GM12878 (cell line): ENCODE measurements at regions not wholly inside any gene's neighbourhood (a gene's known extent, or its start where the extent isn't known, plus 50 kb on each side); places are given as distances from the start of the nearest gene placed in this dataset.

Experiments
- ATAC-seq: fragments of 200-7000 bp; cut with Tn5 transposase; 3 replicates; pipeline ENCODE4 v1.9.1; 2020; ENCODE audit warnings: mild to moderate bottlenecking, moderate library complexity
- BruUV-seq: library from RNA; stranded (reverse); fragments of 400-500 nt; replicated peaks from 2 replicates; lab custom pipeline; 2021; lab: Mats Ljungman, UMichigan
- CTCF ChIA-PET: fragments of 300-600 bp; sonication (Branson Sonifier 250); formaldehyde crosslinking; extraction: SDS; loops from one replicate; lab custom pipeline; 2021; ENCODE audit warnings: inconsistent platforms; lab: Yijun Ruan, JAX
- POLR2A ChIA-PET: fragments of 350-600 bp; formaldehyde crosslinking; extraction: SDS; loops from one replicate; lab custom pipeline; 2021; ENCODE audit warnings: inconsistent platforms; lab: Charles Lee
- RAD21 ChIA-PET: fragments of 300-600 bp; sonication (Branson Sonifier 250); formaldehyde crosslinking; loops from one replicate; lab custom pipeline; 2023; ENCODE audit warnings: antibody characterized with exemption; ENCODE audit not compliant: unreplicated experiment; lab: Charles Lee
- SMC1A ChIA-PET: fragments of 300-600 bp; sonication (Branson Sonifier 250); formaldehyde crosslinking; loops from one replicate; lab custom pipeline; 2023; ENCODE audit not compliant: unreplicated experiment, uncharacterized antibody; lab: Charles Lee
- DNase-seq: peaks from one replicate; pipeline ENCODE4 v3.0.0-alpha.2; 2011; ENCODE audit warnings: low read depth, low spot score
- FAIRE-seq: peaks from 3 replicates; lab custom pipeline; 2011; peaks lifted over from hg19 to GRCh38; lab: Jason Lieb, UNC
- H2AFZ ChIP-seq: 2 replicates; pipeline ENCODE4 v1.6.0; 2011; ENCODE audit warnings: low read depth, low read length, control low read depth; ENCODE audit not compliant: control insufficient read depth
- H3K27ac ChIP-seq: 2 replicates; pipeline ENCODE4 v1.5.1; 2011; ENCODE audit warnings: control low read depth; ENCODE audit not compliant: control insufficient read depth, insufficient read depth
- H3K27me3 ChIP-seq, 2 experiments: replicated peaks in 1 of 2; 2 replicates each; pipeline versions ENCODE4 v1.6.0 to v1.6.1; 2011; ENCODE audit warnings: low read length in 1 of 2; ENCODE audit not compliant: control insufficient read depth in 2 of 2, insufficient read depth in 2 of 2
- H3K36me3 ChIP-seq, 2 experiments: 2 replicates each; pipeline ENCODE4 v1.5.1; 2011; ENCODE audit warnings: low read length in 1 of 2; ENCODE audit not compliant: control insufficient read depth in 2 of 2, insufficient read depth in 2 of 2
- H3K4me1 ChIP-seq: 2 replicates; pipeline ENCODE4 v1.6.1; 2011; ENCODE audit warnings: mild to moderate bottlenecking, low read length, moderate library complexity, mixed read lengths; ENCODE audit not compliant: control insufficient read depth, insufficient read depth
- H3K4me2 ChIP-seq: 2 replicates; pipeline ENCODE4 v1.6.0; 2011; ENCODE audit warnings: control low read depth; ENCODE audit not compliant: control insufficient read depth, insufficient read depth
- H3K4me3 ChIP-seq: fragments of 200-600 bp; sonication (generic); 2 replicates; pipeline ENCODE4 v1.5.1; 2016
- H3K79me2 ChIP-seq: 2 replicates; pipeline ENCODE4 v1.6.0; 2011; ENCODE audit warnings: low read length; ENCODE audit not compliant: control insufficient read depth, insufficient read depth
- H3K9ac ChIP-seq: 2 replicates; pipeline ENCODE4 v1.8.0; 2011; ENCODE audit warnings: low read length, control low read depth, mixed read lengths; ENCODE audit not compliant: control insufficient read depth, insufficient read depth
- H3K9me3 ChIP-seq: replicated peaks from 3 replicates; pipeline ENCODE4 v1.5.1; 2011; ENCODE audit warnings: mild to moderate bottlenecking, low read length; ENCODE audit not compliant: control insufficient read depth, insufficient read depth
- H4K20me1 ChIP-seq: 2 replicates; pipeline ENCODE4 v1.6.0; 2011; ENCODE audit not compliant: control insufficient read depth, insufficient read depth
- CTCF ChIP-seq, 3 experiments: IDR thresholded peaks in 2 of 3; conservative IDR thresholded peaks in 1 of 3; 2 replicates each; pipeline ENCODE4 v1.5.1; 2011; ENCODE audit warnings: low read depth in 3 of 3, low read length in 3 of 3, mild to moderate bottlenecking in 3 of 3, control low read depth in 2 of 3, moderate library complexity in 2 of 3, inconsistent platforms in 1 of 3, mixed read lengths in 1 of 3; ENCODE audit not compliant: control insufficient read depth in 2 of 3, insufficient read depth in 1 of 3; ENCODE audit errors: extremely low read depth in 1 of 3
- FOXK2 ChIP-seq: fragments of 450-650 bp; IDR thresholded peaks from 2 replicates; pipeline ENCODE4 v1.6.1; 2017; ENCODE audit warnings: mild to moderate bottlenecking, moderate library complexity
- JUNB ChIP-seq: IDR thresholded peaks from 2 replicates; pipeline ENCODE4 v1.6.1; 2016; ENCODE audit warnings: antibody characterized with exemption, mild to moderate bottlenecking
- KDM1A ChIP-seq: fragments of 200-600 bp; sonication (generic); IDR thresholded peaks from 2 replicates; pipeline ENCODE4 v1.6.1; 2016; ENCODE audit warnings: borderline replicate concordance
- MYC ChIP-seq: IDR thresholded peaks from 2 replicates; pipeline ENCODE4 v1.6.1; 2011; ENCODE audit warnings: mild to moderate bottlenecking, low read length, moderate library complexity, inconsistent platforms; ENCODE audit not compliant: insufficient read depth, insufficient replicate concordance, insufficient read length, severe bottlenecking
- NFYB ChIP-seq: IDR thresholded peaks from 2 replicates; pipeline ENCODE4 v1.6.1; 2011; ENCODE audit warnings: low read depth, mild to moderate bottlenecking, low read length, improper control_type of control experiment, moderate library complexity; ENCODE audit not compliant: insufficient read depth
- NKRF ChIP-seq: fragments of 450-650 bp; conservative IDR thresholded peaks from 2 replicates; pipeline ENCODE4 v1.6.1; 2017; ENCODE audit warnings: mild to moderate bottlenecking, moderate library complexity
- NR2C1 ChIP-seq: fragments of 450-650 bp; IDR thresholded peaks from 2 replicates; pipeline ENCODE4 v1.6.1; 2017; ENCODE audit warnings: antibody characterized with exemption, mild to moderate bottlenecking, moderate library complexity
- NR2F1 ChIP-seq: fragments of 450-650 bp; conservative IDR thresholded peaks from 2 replicates; pipeline ENCODE4 v1.6.1; 2017; ENCODE audit warnings: mild to moderate bottlenecking
- PML ChIP-seq: IDR thresholded peaks from 2 replicates; pipeline ENCODE4 v1.6.1; 2012; ENCODE audit warnings: low read length, inconsistent platforms
- POLR2AphosphoS5 ChIP-seq: IDR thresholded peaks from 2 replicates; pipeline ENCODE4 v1.6.1; 2011; ENCODE audit warnings: mild to moderate bottlenecking, low read length, inconsistent platforms
- RBBP5 ChIP-seq: fragments of 200-600 bp; sonication (generic); conservative IDR thresholded peaks from 2 replicates; pipeline ENCODE4 v1.6.1; 2016
- SP1 ChIP-seq: IDR thresholded peaks from one replicate; pipeline ENCODE4 v1.6.1; 2011; ENCODE audit warnings: low read depth, low read length
- SREBF1 ChIP-seq: IDR thresholded peaks from 2 replicates; pipeline ENCODE4 v1.6.1; 2012; ENCODE audit warnings: mild to moderate bottlenecking, low read length
- WGBS: methylation state at CpG from one replicate; pipeline ENCODE4 v1.1.6; 2016; ENCODE audit warnings: low lambda C conversion rate; ENCODE audit not compliant: insufficient replicate concordance, insufficient coverage; ENCODE audit errors: missing lambda C conversion rate; 5-methylcytosine and 5-hydroxymethylcytosine counted together
- in situ Hi-C: fragments of 300-500 bp; cut with MboI; formaldehyde crosslinking; loops from 9 replicates; pipeline ENCODE4 v1.14.3; 2018; ENCODE audit warnings: mixed read lengths
- intact Hi-C: fragments of 100-400 bp; cut with micrococcal nuclease; formaldehyde crosslinking; loops from one replicate; pipeline ENCODE4 v1.14.2; 2022; ENCODE audit not compliant: unreplicated experiment

- TF ChIP-seq NKRF (no peak), PML (no peak), RBBP5 (no peak), FOXK2 (no peak)
These were observed 118.2 kb upstream of the KIF5B start (continued) for GRCh38 chr10:32174349-32174893.

GRCh38 chr10:32171204-32171603 is 115.0 kb upstream of the KIF5B start:
- no peak overlapping the region for H3K4me3 ChIP-seq
- FAIRE-seq (no peak), ATAC-seq (no peak)
- 83% methylated on average over 3 of the region's 3 CpGs for WGBS
- in situ Hi-C loops = no loop called here
- H3K4me1 ChIP-seq = peaks cover 5% of the 10 kb centered on the region; the same call in 1 of the 2 replicates
- no peaks in the 10 kb centered on the region for H3K79me2 ChIP-seq
- no peak overlapping the region for H2AFZ ChIP-seq
- H4K20me1 ChIP-seq = no peaks in the 10 kb centered on the region
- CTCF ChIA-PET = interaction anchor here (0.6 kb wide), 1 partner anchor 175 kb away, joined by 3 read pairs; no protein-coding TSS in a partner anchor
- H3K27ac ChIP-seq = no peak overlapping the region
- H3K9ac ChIP-seq = no peak overlapping the region
- BruUV-seq = no TSS peak
- RAD21 ChIA-PET = no interaction called here
- POLR2A ChIA-PET = no interaction called here
- H3K36me3 ChIP-seq = no peaks in the 10 kb centered on the region
- TF ChIP-seq NR2C1 (no peak), SP1 (no peak), NR2F1 (no peak), JUNB (no peak), KDM1A (no peak), CTCF (IDR thresholded peaks at IDR 0.05 in 2 of 3, conservative IDR thresholded peaks at IDR 0.05 in 1 of 3; ENCODE audit: control insufficient read depth in 2 of 3, extremely low read depth in 1 of 3, insufficient read depth in 1 of 3, low read depth in 3 of 3, low read length in 3 of 3) (no peak), MYC (no peak), NFYB (no peak), POLR2AphosphoS5 (no peak), SREBF1 (no peak), FOXK2 (no peak)
- TF ChIP-seq, all 136 proteins: peak for 0
- SMC1A ChIA-PET = interaction anchor here (0.8 to 0.9 kb wide), 2 partner anchors 9 to 19 kb away, joined by 3 read pairs; no protein-coding TSS in a partner anchor
- intact Hi-C loops = no loop called here
- no peak for DNase-seq
- Histone ChIP-seq H3K4me2 (no peak overlapping the region), H3K27me3 (no peaks in the 10 kb centered on the region), H3K9me3 (no peaks in the 10 kb centered on the region)
